DMS 273 (cell line): ENCODE measurements at regions not wholly inside any gene's neighbourhood (a gene's known extent, or its start where the extent isn't known, plus 50 kb on each side); places are given as distances from the start of the nearest gene placed in this dataset.
"Not testable (repeated sequence)": the region's sequence is repeated elsewhere in the genome, so short reads cannot be mapped to it uniquely, and the experiment has no call there.

ENCODE experiments used
- DNase-seq: peaks from one replicate; lab custom pipeline; 2025; ENCODE audit not compliant: unreplicated experiment; lab: John Stamatoyannopoulos, UW

GRCh38 chr5:174532455-174533453 is 191.6 kb upstream of the MSX2 start:
- peak; percentile 9 for DNase-seq

GRCh38 chr5:174533751-174534241 is 190.6 kb upstream of the MSX2 start:
- no peak for DNase-seq

- no peak for DNase-seq
These were observed 188.7 kb upstream of the MSX2 start for GRCh38 chr5:174535669-174536068.

- DNase-seq, result not testable (repeated sequence)
These were observed 184.6 kb upstream of the MSX2 start for GRCh38 chr5:174539823-174540222.

- no peak for DNase-seq
These were observed 182.3 kb upstream of the MSX2 start for GRCh38 chr5:174542037-174542436.

- no peak for DNase-seq
These were observed 181.9 kb upstream of the MSX2 start for GRCh38 chr5:174542471-174542870.

- DNase-seq, result no peak
These were observed 178.5 kb upstream of the MSX2 start for GRCh38 chr5:174545926-174546325.

GRCh38 chr5:174547814-174548213 is 176.6 kb upstream of the MSX2 start:
- DNase-seq, result peak; percentile 3

- no peak for DNase-seq
These were observed 175.1 kb upstream of the MSX2 start for GRCh38 chr5:174549254-174549653.

- no peak for DNase-seq
These were observed 174.4 kb upstream of the MSX2 start for GRCh38 chr5:174550026-174550425.

GRCh38 chr5:174552428-174552827 is 172.0 kb upstream of the MSX2 start:
- no peak for DNase-seq

GRCh38 chr5:174553556-174553955 is 170.8 kb upstream of the MSX2 start:
- DNase-seq, result no peak

GRCh38 chr5:174555726-174556125 is 168.7 kb upstream of the MSX2 start:
- no peak for DNase-seq

GRCh38 chr5:174556756-174557155 is 167.6 kb upstream of the MSX2 start:
- DNase-seq, result no peak

GRCh38 chr5:174558190-174558589 is 166.2 kb upstream of the MSX2 start:
- DNase-seq, result no peak

- no peak for DNase-seq
These were observed 165.2 kb upstream of the MSX2 start for GRCh38 chr5:174559141-174559540.

- DNase-seq, result no peak
These were observed 164.8 kb upstream of the MSX2 start for GRCh38 chr5:174559566-174560090.

GRCh38 chr5:174560861-174561260 is 163.5 kb upstream of the MSX2 start:
- no peak for DNase-seq

- not testable (repeated sequence) for DNase-seq
These were observed 161.3 kb upstream of the MSX2 start for GRCh38 chr5:174563040-174563439.

GRCh38 chr5:174563899-174564298 is 160.5 kb upstream of the MSX2 start:
- no peak for DNase-seq

GRCh38 chr5:174567506-174568141 is 156.8 kb upstream of the MSX2 start:
- no peak for DNase-seq

GRCh38 chr5:174570662-174571061 is 153.7 kb upstream of the MSX2 start:
- DNase-seq, result no peak
